ENCODE measurements at regions not wholly inside any gene's neighbourhood (a gene's known extent, or its start where the extent isn't known, plus 50 kb on each side); places are given as distances from the start of the nearest gene placed in this dataset.

DNA sequence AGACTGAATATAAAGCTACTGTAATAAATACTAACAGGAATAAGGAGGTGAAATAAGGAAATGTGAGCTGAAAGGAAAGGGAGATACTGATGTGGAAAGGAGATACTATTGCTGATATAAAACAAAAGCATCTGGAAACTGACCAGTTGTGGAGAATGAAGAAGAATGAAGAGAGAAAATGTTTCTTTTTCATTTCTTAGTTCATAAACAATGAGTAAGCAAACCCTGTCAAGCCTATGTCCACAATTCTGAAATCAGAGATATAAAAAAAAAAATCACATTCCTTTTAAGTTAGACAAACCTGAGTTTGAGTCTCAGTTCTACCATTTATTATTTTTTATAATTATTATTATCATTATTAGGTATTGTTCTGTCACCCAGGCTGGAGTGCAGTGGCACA, 121.6 kb upstream of the GJE1 start:
- Histone ChIP-seq H3K4me2 (ENCODE audit: low read depth, low read length) (no peak overlapping the region), H3F3A (ENCODE audit: insufficient read depth, low read length) (no peaks in the 10 kb centered on the region), H3K36me3 (replicated peaks; ENCODE audit: insufficient read depth, low read length) (no peaks in the 10 kb centered on the region), H3K27ac (ENCODE audit: low read length) (no peak overlapping the region), H3K4me1 (ENCODE audit: low read length) (no peaks in the 10 kb centered on the region), H3K4me3 (ENCODE audit: low read length) (no peak overlapping the region), H3K27me3 (replicated peaks; ENCODE audit: insufficient read depth, low read length) (no peaks in the 10 kb centered on the region), H3K9me2 (replicated peaks; ENCODE audit: insufficient read depth, low read length) (no peaks in the 10 kb centered on the region), H3K9ac (ENCODE audit: low read length) (no peak overlapping the region), H4K20me1 (ENCODE audit: insufficient read depth, low read length) (no peaks in the 10 kb centered on the region), H3K9me3 (replicated peaks; ENCODE audit: insufficient read depth, low read length) (no peaks in the 10 kb centered on the region), H2AFZ (ENCODE audit: low read length) (no peak overlapping the region), H3K79me2 (ENCODE audit: low read length) (no peaks in the 10 kb centered on the region)
- no peak for DNase-seq
- no peak for TF ChIP-seq EZH2 (optimal IDR thresholded peaks at IDR 0.05; ENCODE audit: low read depth, low read length)
- TF ChIP-seq, protein P1, sequence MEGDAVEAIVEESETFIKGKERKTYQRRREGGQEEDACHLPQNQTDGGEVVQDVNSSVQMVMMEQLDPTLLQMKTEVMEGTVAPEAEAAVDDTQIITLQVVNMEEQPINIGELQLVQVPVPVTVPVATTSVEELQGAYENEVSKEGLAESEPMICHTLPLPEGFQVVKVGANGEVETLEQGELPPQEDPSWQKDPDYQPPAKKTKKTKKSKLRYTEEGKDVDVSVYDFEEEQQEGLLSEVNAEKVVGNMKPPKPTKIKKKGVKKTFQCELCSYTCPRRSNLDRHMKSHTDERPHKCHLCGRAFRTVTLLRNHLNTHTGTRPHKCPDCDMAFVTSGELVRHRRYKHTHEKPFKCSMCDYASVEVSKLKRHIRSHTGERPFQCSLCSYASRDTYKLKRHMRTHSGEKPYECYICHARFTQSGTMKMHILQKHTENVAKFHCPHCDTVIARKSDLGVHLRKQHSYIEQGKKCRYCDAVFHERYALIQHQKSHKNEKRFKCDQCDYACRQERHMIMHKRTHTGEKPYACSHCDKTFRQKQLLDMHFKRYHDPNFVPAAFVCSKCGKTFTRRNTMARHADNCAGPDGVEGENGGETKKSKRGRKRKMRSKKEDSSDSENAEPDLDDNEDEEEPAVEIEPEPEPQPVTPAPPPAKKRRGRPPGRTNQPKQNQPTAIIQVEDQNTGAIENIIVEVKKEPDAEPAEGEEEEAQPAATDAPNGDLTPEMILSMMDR (IDR thresholded peaks at IDR 0.05; ENCODE audit: low read length), result no peak
- no peak for TF ChIP-seq EZH2phosphoT487 (IDR thresholded peaks at IDR 0.05; ENCODE audit: low read length)

DNA sequence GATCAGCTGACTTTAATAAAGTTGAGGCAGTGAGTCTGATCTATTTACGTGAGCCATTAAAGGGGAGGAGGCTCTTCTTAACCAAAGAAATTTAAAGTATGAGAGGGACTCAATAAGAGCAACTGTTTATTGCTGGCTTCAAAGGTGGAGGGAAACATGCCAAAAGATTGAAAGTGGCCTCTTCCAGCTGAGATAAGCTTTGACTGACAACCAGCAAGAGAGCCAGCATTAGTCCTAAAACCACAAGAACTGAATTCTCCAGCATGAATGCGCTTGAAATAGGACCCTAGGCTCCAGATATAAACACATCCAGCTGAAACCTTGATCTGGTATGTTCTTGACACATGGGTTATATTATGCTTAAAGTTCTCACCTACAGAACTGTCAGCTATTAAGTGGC, 123.1 kb upstream of the GJE1 start:
- H3F3A ChIP-seq (ENCODE audit: insufficient read depth, low read length), result no peaks in the 10 kb centered on the region
- no peak overlapping the region for H3K9ac ChIP-seq (ENCODE audit: low read length)
- no peaks in the 10 kb centered on the region for H3K27me3 ChIP-seq (replicated peaks; ENCODE audit: insufficient read depth, low read length)
- H3K9me3 ChIP-seq (replicated peaks; ENCODE audit: insufficient read depth, low read length), result no peaks in the 10 kb centered on the region
- no peak overlapping the region for H3K4me2 ChIP-seq (ENCODE audit: low read depth, low read length)
- H3K36me3 ChIP-seq (replicated peaks; ENCODE audit: insufficient read depth, low read length), result no peaks in the 10 kb centered on the region
- H4K20me1 ChIP-seq (ENCODE audit: insufficient read depth, low read length), result no peaks in the 10 kb centered on the region
- no peak overlapping the region for H2AFZ ChIP-seq (ENCODE audit: low read length)
- H3K4me3 ChIP-seq (ENCODE audit: low read length), result no peak overlapping the region
- TF ChIP-seq EZH2 (optimal IDR thresholded peaks at IDR 0.05; ENCODE audit: low read depth, low read length) (no peak), EZH2phosphoT487 (IDR thresholded peaks at IDR 0.05; ENCODE audit: low read length) (no peak)
- TF ChIP-seq, protein P1 (IDR thresholded peaks at IDR 0.05; ENCODE audit: low read length), result no peak
- H3K79me2 ChIP-seq (ENCODE audit: low read length), result no peaks in the 10 kb centered on the region
- DNase-seq, result no peak
- H3K9me2 ChIP-seq (replicated peaks; ENCODE audit: insufficient read depth, low read length), result no peaks in the 10 kb centered on the region
- H3K27ac ChIP-seq (ENCODE audit: low read length), result no peak overlapping the region
- no peaks in the 10 kb centered on the region for H3K4me1 ChIP-seq (ENCODE audit: low read length)

DNA sequence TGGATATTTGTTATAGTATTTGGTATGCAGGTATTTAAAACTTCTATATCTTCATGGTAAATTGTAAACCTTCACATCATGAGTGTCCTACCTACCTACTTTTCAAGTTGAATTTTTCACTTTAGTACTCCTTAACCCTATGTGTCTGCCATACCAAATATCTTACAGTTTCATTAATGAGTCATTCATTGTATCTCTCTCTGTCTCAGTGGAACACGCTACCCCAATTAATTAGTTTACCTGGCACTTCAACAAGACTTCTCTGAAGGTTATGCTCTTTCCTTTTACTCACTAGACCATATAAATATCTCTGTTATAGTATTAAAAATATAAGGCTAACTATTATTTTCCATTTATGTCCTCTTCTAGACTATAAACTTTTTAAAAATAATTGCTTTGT, 123.9 kb upstream of the GJE1 start:
- no peak overlapping the region for H3K9ac ChIP-seq (ENCODE audit: low read length)
- H3K4me1 ChIP-seq (ENCODE audit: low read length), result no peaks in the 10 kb centered on the region
- H3K27ac ChIP-seq (ENCODE audit: low read length), result no peak overlapping the region
- H3K4me3 ChIP-seq (ENCODE audit: low read length), result no peak overlapping the region
- H3K4me2 ChIP-seq (ENCODE audit: low read depth, low read length), result no peak overlapping the region
- H3F3A ChIP-seq (ENCODE audit: insufficient read depth, low read length), result no peaks in the 10 kb centered on the region
- no peaks in the 10 kb centered on the region for H4K20me1 ChIP-seq (ENCODE audit: insufficient read depth, low read length)
- TF ChIP-seq EZH2phosphoT487 (IDR thresholded peaks at IDR 0.05; ENCODE audit: low read length) (no peak), EZH2 (optimal IDR thresholded peaks at IDR 0.05; ENCODE audit: low read depth, low read length) (no peak)
- TF ChIP-seq, protein P1 (IDR thresholded peaks at IDR 0.05; ENCODE audit: low read length), result no peak
- no peaks in the 10 kb centered on the region for H3K9me2 ChIP-seq (replicated peaks; ENCODE audit: insufficient read depth, low read length)
- no peaks in the 10 kb centered on the region for H3K9me3 ChIP-seq (replicated peaks; ENCODE audit: insufficient read depth, low read length)
- no peak for DNase-seq
- no peaks in the 10 kb centered on the region for H3K79me2 ChIP-seq (ENCODE audit: low read length)
- H3K27me3 ChIP-seq (replicated peaks; ENCODE audit: insufficient read depth, low read length), result no peaks in the 10 kb centered on the region
- no peak overlapping the region for H2AFZ ChIP-seq (ENCODE audit: low read length)
- no peaks in the 10 kb centered on the region for H3K36me3 ChIP-seq (replicated peaks; ENCODE audit: insufficient read depth, low read length)
